KBM-7 (cell line): ENCODE measurements at regions not wholly inside any gene's neighbourhood (a gene's known extent, or its start where the extent isn't known, plus 50 kb on each side); places are given as distances from the start of the nearest gene placed in this dataset.
"Not testable (repeated sequence)": the region's sequence is repeated elsewhere in the genome, so short reads cannot be mapped to it uniquely, and the experiment has no call there.

Experiments used
- DNase-seq: peaks from one replicate; pipeline ENCODE4 v3.0.0-alpha.2; 2015
- in situ Hi-C: fragments of 300-500 bp; cut with MboI; formaldehyde crosslinking; loops from 2 replicates; pipeline ENCODE4 v1.14.3; 2020; ENCODE audit warnings: low sequenced_read_pairs, low pct_unique_long_range_greater_than_20kb, mixed read lengths

DNA sequence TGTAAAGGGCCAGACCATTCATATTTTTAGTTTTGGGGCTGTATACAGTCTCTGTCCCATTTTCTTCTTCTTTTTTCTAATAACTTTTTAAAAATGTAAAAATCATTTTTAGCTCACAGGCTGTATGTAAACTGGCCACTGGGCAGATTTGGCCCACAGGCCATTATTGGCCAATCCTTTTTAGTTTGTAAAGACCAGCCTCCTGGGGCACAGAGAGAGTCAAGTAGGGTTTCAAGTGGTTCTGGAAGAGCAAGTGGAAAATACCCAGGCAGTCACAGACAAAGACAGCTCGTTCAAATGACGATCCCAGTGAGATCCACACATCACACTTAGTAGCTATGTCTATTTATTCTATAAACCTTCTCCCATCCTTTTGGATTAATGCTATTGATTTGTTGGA is 150.2 kb upstream of the ARHGAP20 start:
- in situ Hi-C loops: no loop called here
- no peak for DNase-seq

DNA sequence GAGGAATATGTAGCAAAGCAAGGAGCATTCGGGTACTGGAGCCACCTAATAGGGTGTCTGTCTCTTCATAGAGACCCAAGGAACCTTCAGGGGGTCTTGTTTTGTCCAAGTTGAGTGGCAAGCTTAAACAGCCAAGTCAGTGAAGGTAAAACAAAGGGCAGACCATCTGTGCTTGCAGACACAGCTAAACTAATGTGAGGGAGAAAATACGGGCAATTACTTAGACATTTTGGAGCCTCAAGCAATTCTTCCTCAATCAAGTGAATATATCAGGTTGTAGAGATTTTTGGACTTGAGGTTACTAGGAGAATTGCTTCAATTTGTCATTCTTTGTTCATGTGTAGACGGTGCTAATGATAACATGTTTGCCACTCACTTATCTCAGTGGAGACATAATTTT is 148.2 kb upstream of the ARHGAP20 start:
- no peak for DNase-seq
- in situ Hi-C loops: no loop called here

GRCh38 chr11:110859998-110860397 is 147.8 kb upstream of the ARHGAP20 start:
- DNase-seq: no peak
- in situ Hi-C loops: no loop called here

GRCh38 chr11:110859240-110859840 is 147.1 kb upstream of the ARHGAP20 start:
- no peak for DNase-seq

GRCh38 chr11:110858547-110858921 is 146.3 kb upstream of the ARHGAP20 start:
- in situ Hi-C loops: no loop called here

More at GRCh38 chr11:110859240-110859840, 147.1 kb upstream of the ARHGAP20 start:
- in situ Hi-C loops: no loop called here

GRCh38 chr11:110857892-110858546 is 145.8 kb upstream of the ARHGAP20 start:
- in situ Hi-C loops: no loop called here
- DNase-seq: no peak

More at GRCh38 chr11:110858547-110858921, 146.3 kb upstream of the ARHGAP20 start:
- no peak for DNase-seq

GRCh38 chr11:110856996-110857812 is 145.0 kb upstream of the ARHGAP20 start:
- in situ Hi-C loops: no loop called here
- DNase-seq: no peak

DNA sequence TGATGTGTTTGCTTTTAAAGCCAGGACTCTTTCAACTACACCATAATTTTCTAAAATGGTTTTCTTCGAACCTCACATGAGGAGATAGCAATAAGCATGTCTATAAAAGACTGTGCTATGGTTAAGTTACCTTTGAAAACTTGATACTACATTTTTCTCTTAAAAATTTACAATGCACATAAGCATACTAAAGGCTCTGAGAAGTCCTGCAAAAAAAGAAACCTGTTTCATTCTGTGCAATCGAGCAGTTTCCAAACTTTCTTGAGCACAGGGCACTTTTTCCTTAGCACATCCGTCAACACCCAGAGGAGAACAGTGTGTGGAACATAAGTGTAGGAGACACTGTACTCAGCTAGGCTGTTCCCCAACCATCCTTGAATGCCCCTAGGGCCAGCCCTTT is 144.1 kb upstream of the ARHGAP20 start:
- in situ Hi-C loops: no loop called here

GRCh38 chr11:110855191-110855590 is 143.0 kb upstream of the ARHGAP20 start:
- in situ Hi-C loops: no loop called here
- DNase-seq: no peak

More for the DNA sequence above, 144.1 kb upstream of the ARHGAP20 start:
- no peak for DNase-seq

GRCh38 chr11:110852921-110853490 is 140.8 kb upstream of the ARHGAP20 start:
- in situ Hi-C loops: no loop called here

GRCh38 chr11:110850846-110851245 is 138.6 kb upstream of the ARHGAP20 start:
- DNase-seq: no peak
- in situ Hi-C loops: no loop called here

More at GRCh38 chr11:110852921-110853490, 140.8 kb upstream of the ARHGAP20 start:
- no peak for DNase-seq

GRCh38 chr11:110843053-110843452 is 130.8 kb upstream of the ARHGAP20 start:
- in situ Hi-C loops, DNase-seq: not testable (repeated sequence)

DNA sequence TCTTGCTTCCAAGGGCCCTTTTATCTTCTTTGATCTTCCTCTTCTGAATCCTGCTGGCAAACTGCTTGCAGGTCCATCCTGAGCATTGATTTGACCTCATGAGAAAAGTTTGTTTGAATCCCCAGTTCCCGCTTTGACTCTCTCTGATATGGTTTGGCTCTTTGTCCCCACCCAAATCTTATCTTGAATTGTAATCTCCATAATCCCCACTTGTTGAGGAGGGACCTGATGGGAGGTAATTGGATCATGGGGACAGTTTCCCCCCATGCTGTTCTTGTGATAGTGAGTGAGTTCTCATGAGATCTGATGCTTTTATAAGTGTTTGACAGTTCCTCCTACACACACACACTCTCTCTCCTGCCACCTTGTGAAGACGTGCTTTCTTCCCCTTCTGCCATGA is 126.6 kb upstream of the ARHGAP20 start:
- no peak for DNase-seq
- in situ Hi-C loops: no loop called here

DNA sequence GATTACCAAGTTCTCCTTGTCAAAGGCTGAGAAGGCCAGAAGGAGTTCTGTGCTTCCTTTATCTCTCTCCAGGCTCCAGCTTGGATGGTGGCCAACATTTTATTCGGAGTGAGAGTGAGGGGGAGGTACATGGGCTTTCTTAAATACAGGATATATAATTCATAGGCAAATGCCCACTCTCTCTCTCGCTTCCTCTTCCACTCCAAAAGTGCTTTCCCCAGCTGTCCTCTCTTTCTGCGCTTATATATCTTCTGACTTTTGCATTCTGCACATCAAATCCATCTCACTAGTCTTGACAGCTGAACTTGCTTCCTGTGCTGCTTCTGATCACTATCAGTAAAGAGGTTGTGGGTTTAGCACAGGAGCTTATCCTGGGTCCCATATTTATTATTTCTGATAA is 125.4 kb upstream of the ARHGAP20 start:
- in situ Hi-C loops: no loop called here
- DNase-seq: no peak

GRCh38 chr11:110835106-110835505 is 122.9 kb upstream of the ARHGAP20 start:
- no peak for DNase-seq
- in situ Hi-C loops: no loop called here

GRCh38 chr11:110833033-110833484 is 120.8 kb upstream of the ARHGAP20 start:
- no peak for DNase-seq
- in situ Hi-C loops: no loop called here

DNA sequence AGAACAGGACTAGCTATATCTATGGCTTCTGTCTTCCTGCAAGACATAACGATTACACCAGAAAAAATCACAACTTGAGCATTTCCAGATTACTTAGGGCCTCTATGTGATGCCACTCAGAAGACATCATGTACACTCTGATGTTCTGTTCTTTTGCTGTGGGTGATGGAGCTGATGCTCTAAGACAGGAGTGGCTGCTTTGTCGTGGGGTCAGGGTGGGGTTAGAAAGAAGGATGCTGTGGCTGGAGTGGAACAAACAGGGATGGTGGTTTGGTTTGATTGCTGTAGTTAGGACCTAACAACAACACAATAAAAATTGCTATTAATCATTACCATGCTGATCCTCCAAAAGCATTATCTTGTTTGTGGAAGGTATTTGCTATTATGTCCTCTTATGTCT is 120.3 kb upstream of the ARHGAP20 start:
- in situ Hi-C loops: no loop called here
- DNase-seq: no peak

DNA sequence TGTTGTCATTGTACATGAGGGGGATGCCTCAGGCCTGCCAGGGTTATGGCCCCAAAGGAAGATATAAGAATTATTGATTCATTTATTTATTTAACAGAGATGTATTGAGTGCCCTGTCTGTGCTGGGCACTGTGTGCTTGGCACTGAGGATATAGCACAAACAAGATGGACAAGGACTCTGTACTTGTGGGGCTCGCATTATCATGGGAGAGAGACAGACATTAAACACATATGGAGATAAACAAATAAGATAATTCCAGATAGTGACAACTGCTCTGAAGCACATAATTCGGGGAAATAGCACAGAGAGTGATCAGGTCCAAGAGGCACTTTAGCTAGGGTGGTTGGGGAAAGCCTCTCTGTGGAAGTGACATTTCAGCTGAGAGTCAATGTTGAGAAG is 119.8 kb upstream of the ARHGAP20 start:
- no peak for DNase-seq

DNA sequence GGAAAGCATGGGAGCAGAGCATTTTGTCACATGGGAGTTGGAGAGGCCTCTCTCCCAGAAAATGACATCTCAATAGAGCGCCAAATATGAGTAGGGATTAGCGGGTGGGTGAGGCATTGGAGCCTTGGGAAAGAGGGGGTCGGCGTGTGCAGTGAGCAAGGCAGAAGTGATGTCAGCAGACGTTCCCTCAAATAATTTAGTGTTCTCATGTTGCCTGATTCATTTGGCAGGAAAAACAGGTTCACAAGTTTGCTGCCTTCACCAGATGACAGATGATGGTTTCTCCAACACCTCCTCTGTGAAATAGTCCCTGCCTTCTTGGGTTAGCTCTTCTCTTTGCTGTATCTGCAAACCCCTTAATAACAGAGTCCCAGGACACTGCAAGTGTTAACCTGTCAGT is 118.5 kb upstream of the ARHGAP20 start:
- in situ Hi-C loops: no loop called here
- DNase-seq: no peak

More for the DNA sequence above, 119.8 kb upstream of the ARHGAP20 start:
- in situ Hi-C loops: no loop called here

- in situ Hi-C loops: no loop called here
Observed at GRCh38 chr11:110830344-110830743, 118.1 kb upstream of the ARHGAP20 start.

More at GRCh38 chr11:110830344-110830743, 118.1 kb upstream of the ARHGAP20 start:
- no peak for DNase-seq
